ENCODE measurements at regions not wholly inside any gene's neighbourhood (a gene's known extent, or its start where the extent isn't known, plus 50 kb on each side); places are given as distances from the start of the nearest gene placed in this dataset.
A peak's percentile ranks its signal among the peaks of the same experiment; 100 is the strongest.

DNA sequence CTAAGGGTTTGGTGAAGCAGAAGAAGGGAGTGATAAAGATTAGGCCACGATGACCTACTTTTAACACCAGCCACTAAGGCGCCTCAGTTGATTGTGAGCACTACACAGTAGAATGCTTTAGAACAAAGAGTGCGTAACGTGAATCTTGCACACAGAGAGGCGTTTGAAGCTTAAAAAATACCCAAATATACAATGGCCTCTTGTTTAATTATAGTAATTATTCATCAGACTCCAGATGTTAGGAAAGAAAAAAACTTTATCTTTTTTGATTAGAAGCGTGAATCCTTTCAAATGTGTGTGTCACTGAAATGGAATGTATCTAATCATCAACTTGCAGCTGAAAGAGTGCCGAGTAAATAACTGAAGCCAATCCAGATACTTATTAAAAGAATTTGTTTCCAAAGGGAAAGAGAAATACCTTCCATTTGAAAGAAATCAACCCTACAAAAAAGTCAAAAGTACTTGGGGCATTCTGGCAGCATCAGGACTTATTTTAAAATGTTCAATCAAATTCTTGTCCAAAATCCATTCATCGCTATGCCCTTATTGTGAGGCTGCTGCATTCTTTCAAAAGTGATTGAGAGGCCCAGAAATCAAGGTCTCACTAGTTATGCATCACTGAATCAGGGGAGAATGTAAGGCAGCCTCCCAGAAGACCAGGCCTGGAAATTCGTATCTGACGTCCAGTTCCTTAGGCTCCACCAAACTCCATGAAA is 337.5 kb downstream of the ZNF608 start:
- no peak for DNase-seq

- no peak for DNase-seq
Measured at GRCh38 chr5:124404796-124405195, 341.6 kb downstream of the ZNF608 start.

GRCh38 chr5:124403281-124403680 is 343.2 kb downstream of the ZNF608 start:
- DNase-seq: no peak

GRCh38 chr5:124402144-124402581 is 344.3 kb downstream of the ZNF608 start:
- no peak for DNase-seq

- DNase-seq: no peak
Measured at GRCh38 chr5:124401476-124402143, 344.8 kb downstream of the ZNF608 start.

DNA sequence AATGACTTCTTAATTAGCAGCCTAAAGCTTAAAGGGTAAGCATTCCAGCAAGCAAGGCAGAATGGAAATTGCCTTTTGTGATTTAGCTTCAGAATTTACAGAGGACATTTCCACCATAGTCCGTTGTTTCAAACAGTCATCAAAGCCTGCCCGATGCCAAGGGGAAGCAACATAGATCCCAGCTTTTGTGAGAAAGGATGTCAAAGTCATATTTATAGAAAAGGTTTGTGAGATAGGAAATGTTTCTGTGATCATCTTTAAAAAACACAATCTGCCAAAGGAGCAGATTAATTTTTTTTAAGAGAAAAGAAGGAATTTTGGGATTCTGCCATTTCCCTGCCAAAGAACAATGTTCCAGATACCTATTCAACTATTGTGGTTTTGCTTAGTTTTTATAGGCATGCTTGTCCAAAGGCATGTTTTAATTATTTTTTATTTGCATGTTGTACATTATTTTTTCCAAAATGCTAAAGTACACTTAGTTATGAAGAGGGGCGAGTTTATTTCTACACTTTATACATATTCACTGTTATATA is 346.9 kb downstream of the ZNF608 start:
- no peak for DNase-seq

DNA sequence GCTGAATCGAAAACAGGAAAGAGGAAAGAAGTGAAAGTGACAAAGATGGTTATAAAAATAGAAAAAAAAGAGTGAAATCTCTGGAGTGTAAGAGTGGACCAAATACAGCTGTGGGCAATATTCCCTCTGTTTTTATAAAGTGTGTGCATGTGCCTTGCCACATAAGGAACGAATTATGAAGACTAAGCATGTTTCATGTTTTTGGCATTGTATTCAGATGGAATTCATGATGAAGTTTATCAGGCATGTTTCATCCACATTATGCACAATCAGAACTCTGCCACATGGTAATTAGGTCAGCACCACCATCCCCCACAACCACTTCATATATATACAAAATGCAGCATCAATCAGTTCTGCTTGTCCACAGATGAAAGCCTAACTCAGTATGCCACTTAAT is 348.0 kb downstream of the ZNF608 start:
- no peak for DNase-seq

- peak; percentile 63 for DNase-seq
Measured at GRCh38 chr5:124397317-124397716, 349.1 kb downstream of the ZNF608 start.

- no peak for DNase-seq
Measured at GRCh38 chr5:124395926-124396325, 350.5 kb downstream of the ZNF608 start.

DNA sequence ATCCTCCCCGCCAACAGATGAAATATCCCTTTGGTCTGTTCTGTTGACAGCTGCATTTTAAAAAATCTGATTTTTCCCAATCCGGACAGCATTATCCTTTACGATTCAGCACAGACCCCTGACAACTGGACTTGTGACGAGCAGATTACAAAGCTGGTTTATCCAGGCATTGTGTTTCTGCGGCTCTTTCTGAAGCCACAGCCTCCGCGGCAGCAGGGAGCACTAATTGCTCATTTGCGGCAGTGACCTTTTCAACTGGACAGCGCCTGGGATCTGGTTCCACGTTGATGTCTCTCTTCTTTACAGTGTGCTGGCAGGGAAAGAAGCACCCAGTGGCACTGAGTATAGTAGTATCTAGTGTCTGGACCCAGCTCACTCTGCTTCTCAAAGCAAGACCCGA is 351.2 kb downstream of the ZNF608 start:
- no peak for DNase-seq

DNA sequence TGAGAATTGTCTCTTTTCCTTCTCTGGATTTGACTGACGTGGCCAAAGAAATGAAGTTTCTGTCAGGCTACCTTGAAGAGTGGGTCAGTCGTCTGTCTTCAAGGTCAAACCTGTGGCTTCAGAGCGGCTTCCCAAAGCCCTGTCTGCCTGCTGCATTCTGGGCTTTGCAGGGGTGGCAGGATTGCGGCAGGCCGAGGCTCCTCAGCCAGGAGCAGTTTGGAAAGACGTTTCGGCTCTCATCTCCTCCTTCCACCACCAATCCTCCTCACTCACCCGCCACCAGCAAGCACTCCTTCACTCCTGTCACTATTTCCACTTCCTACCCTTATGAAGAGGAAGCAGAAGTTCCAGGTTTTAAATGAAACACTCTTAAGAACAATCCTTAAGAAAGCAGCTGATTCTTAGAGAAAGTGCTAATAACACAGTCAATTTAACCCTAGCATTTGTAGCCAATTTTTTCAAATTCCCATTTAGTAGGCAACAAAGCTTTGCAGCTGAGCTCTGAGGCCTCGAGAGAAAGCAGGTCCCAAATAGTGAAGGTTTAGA is 351.7 kb downstream of the ZNF608 start:
- no peak for DNase-seq

DNA sequence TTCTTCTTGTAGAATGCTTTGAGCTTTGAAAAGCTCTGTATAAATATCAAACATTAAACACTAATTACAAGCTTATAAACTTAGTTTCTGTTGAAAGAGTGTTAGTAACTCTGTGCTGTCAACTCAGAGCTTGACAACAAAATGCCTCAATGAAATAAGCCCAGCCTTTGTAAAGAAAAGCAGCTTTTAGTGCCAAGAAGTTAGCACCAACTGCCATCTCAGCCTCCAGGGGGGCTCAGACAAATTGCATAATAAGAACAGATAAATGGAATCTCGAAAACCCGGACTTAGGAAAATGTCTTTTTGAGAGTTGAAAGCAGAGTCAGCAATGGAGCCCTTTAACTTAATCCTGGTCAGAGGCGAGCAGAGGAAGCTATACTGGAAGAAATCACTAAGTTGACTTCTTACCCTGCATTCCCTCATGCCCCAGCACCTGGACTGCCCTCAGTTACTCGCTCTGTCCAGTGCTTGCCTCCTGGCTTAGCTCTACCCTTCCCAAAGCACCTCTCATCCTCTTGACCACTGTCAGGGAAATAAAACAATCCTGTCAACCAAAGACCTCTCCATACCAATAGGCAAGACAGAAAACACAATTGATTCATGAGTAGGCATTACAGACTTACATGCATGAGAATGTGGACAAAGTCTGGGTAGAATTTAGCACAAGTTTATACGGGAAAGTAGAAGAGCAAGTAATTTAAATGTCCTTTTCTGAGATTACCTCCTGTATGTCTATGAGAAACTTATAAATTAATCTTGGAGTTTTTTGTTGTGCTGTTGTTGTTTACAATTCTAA is 352.7 kb downstream of the ZNF608 start:
- DNase-seq: no peak

DNA sequence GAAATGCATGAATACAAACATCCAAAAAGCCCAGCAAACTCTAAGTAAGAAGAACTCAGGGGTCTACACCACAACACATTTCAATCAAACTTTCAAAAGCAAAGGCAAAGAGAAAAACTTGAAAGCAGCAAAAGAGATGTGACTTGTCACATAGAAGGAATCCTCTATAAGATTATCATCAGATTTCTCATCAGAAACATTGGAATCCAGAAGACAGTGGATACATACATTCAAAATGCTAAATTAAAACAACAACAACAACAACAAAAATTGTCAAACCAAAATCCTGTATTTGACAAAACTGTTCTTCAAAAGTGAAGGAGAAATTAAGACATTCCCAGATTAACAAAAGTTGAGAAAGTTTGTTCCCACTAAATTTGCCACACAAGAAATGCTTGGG is 362.7 kb downstream of the ZNF608 start:
- no peak for DNase-seq

- no peak for DNase-seq
Measured at GRCh38 chr5:124377386-124377785, 369.1 kb downstream of the ZNF608 start.

GRCh38 chr5:124373883-124374282 is 372.6 kb downstream of the ZNF608 start:
- DNase-seq: no peak

GRCh38 chr5:124372457-124372856 is 374.0 kb downstream of the ZNF608 start:
- no peak for DNase-seq

GRCh38 chr5:124371111-124371706 is 375.2 kb downstream of the ZNF608 start:
- no peak for DNase-seq

GRCh38 chr5:124370601-124371000 is 375.8 kb downstream of the ZNF608 start:
- no peak for DNase-seq

DNA sequence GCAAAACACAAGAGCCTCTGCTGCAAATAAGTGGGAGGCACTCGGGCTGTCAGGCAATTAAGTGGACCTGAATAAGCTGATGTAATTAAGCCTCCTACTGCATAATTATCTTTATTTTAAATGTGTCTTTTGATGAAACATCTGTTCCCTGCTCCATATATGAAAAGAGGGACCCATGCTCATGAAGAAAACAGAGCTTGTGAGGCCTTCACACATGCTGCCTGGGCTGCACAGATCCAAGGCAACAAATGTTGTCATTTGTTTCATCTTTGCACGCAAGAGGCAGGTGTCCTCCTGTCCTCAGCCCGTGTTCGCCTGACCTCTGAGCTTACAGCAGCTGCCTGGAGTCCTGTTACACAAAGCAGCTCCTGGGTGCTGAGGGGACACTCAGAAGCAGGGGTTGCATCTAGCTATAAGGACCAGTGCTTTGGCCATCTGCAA is 381.1 kb downstream of the ZNF608 start:
- peak; percentile 9 for DNase-seq

GRCh38 chr5:124355928-124356327 is 390.5 kb downstream of the ZNF608 start:
- DNase-seq: no peak

DNA sequence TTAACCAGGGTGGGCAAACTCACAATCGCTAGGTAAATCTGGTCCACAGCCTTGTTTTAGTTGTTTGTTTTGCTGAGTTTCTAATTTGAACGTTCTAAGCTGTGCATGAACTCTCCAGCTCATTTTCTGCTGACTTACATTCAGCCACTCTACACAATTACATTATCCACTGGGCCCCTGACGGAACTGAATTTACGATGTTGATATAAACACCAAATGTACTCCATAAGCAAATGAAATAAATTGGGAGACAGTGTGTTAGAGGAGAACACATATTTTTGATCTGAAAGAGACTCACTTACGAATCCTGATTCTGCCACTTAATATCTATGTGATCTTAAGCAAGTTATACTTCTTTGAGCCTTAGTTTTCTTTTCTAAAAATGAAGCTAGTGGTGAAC is 393.4 kb downstream of the ZNF608 start:
- DNase-seq: no peak

- no peak for DNase-seq
Measured at GRCh38 chr5:124352312-124352711, 394.1 kb downstream of the ZNF608 start.

GRCh38 chr5:124349931-124350330 is 396.5 kb downstream of the ZNF608 start:
- DNase-seq: no peak
